DND-41 (cell line): ENCODE measurements at regions not wholly inside any gene's neighbourhood (a gene's known extent, or its start where the extent isn't known, plus 50 kb on each side); places are given as distances from the start of the nearest gene placed in this dataset.

Experiments
- CTCF ChIP-seq: IDR thresholded peaks from 2 replicates; pipeline ENCODE4 v1.5.1; 2012; ENCODE audit warnings: borderline replicate concordance, low read length, moderate library complexity, mild to moderate bottlenecking; ENCODE audit not compliant: poor library complexity, severe bottlenecking; ENCODE audit errors: extremely low read depth
- EZH2 ChIP-seq: IDR thresholded peaks from 3 replicates; pipeline ENCODE4 v1.6.1; 2012; ENCODE audit warnings: borderline replicate concordance, low read depth, mild to moderate bottlenecking, moderate library complexity, low read length, inconsistent platforms; ENCODE audit not compliant: severe bottlenecking

DNA sequence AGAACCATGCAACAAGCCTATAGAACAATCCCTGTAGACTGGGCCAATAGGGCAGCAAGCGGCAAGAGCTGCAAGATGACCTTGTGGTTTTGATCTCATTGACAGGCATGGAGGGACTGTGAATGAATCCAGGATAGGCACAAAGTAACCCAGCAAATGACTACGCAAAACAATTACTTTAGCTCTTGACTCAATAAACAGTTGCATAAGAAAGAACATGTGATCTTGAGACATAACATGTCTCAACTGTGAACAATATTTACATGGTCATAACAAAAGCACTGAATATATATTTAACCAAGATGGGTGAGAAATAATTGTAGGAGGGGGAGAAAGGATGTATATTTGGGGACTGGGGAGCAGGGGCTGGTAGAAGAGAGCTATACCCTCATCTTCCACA lies 313.7 kb upstream of the CDH5 start:
- TF ChIP-seq CTCF (no peak), EZH2 (no peak)
